HAP-1 (cell line): ENCODE measurements at regions not wholly inside any gene's neighbourhood (a gene's known extent, or its start where the extent isn't known, plus 50 kb on each side); places are given as distances from the start of the nearest gene placed in this dataset.

Source experiments
- DNase-seq, 2 experiments: peaks; one replicate each; pipeline ENCODE4 v3.0.0-alpha.2; 2016 to 2020; ENCODE audit warnings: low spot score in 2 of 2
- H3K27me3 ChIP-seq: fragments of 250-450 bp; sonication (Bioruptor Pico); 2 replicates; pipeline ENCODE4 v1.5.1; 2020; ENCODE audit warnings: low read depth, mild to moderate bottlenecking, moderate library complexity
- H3K36me3 ChIP-seq: fragments of 250-450 bp; sonication (Bioruptor Pico); replicated peaks from 2 replicates; pipeline ENCODE4 v1.5.1; 2020; ENCODE audit warnings: mild to moderate bottlenecking
- H3K4me1 ChIP-seq: fragments of 250-450 bp; sonication (Bioruptor Pico); 2 replicates; pipeline ENCODE4 v1.5.1; 2020; ENCODE audit warnings: mild to moderate bottlenecking
- H3K4me3 ChIP-seq: fragments of 250-450 bp; sonication (Bioruptor Pico); 2 replicates; pipeline ENCODE4 v1.5.1; 2020; ENCODE audit warnings: mild to moderate bottlenecking, moderate library complexity
- H3K9me3 ChIP-seq: fragments of 250-450 bp; sonication (Bioruptor Pico); 2 replicates; pipeline ENCODE4 v1.5.1; 2020; ENCODE audit warnings: mild to moderate bottlenecking, moderate library complexity
- in situ Hi-C: fragments of 300-500 bp; cut with MboI; formaldehyde crosslinking; loops from 3 replicates; pipeline ENCODE4 v1.14.3; 2020; ENCODE audit warnings: low sequenced_read_pairs, inconsistent platforms, mixed read lengths

DNA sequence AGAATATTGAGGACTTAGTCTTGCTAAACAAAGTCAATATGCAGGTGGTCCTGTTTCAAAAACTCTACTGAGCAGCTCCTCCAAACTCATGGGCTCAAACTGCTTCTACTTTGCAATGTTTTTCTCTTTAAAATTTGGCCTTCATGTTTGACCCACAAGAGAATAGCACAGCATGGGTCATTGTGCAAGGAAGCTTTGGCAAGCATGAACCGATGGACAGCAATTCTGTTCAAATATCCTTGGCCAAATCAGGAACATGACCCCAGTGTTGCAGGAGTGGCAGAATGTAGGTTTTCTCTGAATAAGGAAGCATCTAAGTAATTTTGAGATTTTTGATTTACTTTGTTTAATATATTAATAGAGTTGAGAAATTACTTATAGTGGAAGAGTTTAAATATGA lies 477.9 kb downstream of the KCNJ3 start:
- no peaks in the 10 kb centered on the region for H3K4me1 ChIP-seq
- in situ Hi-C loops = no loop called here
- DNase-seq = no peak

GRCh38 chr2:155169317-155169716 lies 470.8 kb downstream of the KCNJ3 start:
- in situ Hi-C loops = no loop called here
- Histone ChIP-seq H3K4me3 (no peak overlapping the region), H3K27me3 (no peaks in the 10 kb centered on the region), H3K9me3 (no peaks in the 10 kb centered on the region), H3K36me3 (no peaks in the 10 kb centered on the region), H3K4me1 (peaks cover under 1% of the 10 kb centered on the region; the same call in 1 of the 2 replicates)
- no peak for DNase-seq

More for the DNA sequence above, 477.9 kb downstream of the KCNJ3 start:
- no peaks in the 10 kb centered on the region for H3K9me3 ChIP-seq
- H3K27me3 ChIP-seq = no peaks in the 10 kb centered on the region
- H3K36me3 ChIP-seq = no peaks in the 10 kb centered on the region
- H3K4me3 ChIP-seq = no peak overlapping the region

GRCh38 chr2:155162494-155162893 lies 464.0 kb downstream of the KCNJ3 start:
- Histone ChIP-seq H3K4me3 (no peak overlapping the region), H3K4me1 (peaks cover 4% of the 10 kb centered on the region; the same call in 1 of the 2 replicates)
- in situ Hi-C loops = no loop called here

DNA sequence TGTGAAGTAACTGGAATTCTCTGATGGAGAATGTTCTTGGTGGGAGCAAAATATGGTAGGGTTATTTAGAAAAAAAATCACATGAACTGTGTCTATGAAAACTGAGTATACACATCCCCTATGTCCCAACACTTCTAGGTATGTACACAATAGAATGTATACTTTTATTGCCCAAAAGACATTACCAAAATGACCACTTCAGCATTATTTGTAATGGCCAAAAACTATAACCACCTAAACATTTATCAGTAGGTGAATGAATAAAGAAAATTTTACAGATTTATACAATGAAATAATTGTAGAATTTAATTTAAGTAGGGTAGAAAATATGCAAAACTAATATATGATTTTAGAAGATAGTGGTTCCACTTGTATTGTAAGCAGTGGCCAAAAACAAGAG lies 462.8 kb downstream of the KCNJ3 start:
- DNase-seq = no peak
- in situ Hi-C loops = no loop called here
- H3K4me3 ChIP-seq = no peak overlapping the region
- no peaks in the 10 kb centered on the region for H3K36me3 ChIP-seq
- no peaks in the 10 kb centered on the region for H3K27me3 ChIP-seq
- peaks cover 4% of the 10 kb centered on the region; the same call in 1 of the 2 replicates for H3K4me1 ChIP-seq
- H3K9me3 ChIP-seq = no peaks in the 10 kb centered on the region

More at GRCh38 chr2:155162494-155162893, 464.0 kb downstream of the KCNJ3 start:
- Histone ChIP-seq H3K9me3 (no peaks in the 10 kb centered on the region), H3K36me3 (no peaks in the 10 kb centered on the region), H3K27me3 (no peaks in the 10 kb centered on the region)
- DNase-seq = no peak

- Histone ChIP-seq H3K27me3 (no peaks in the 10 kb centered on the region), H3K4me1 (no peaks in the 10 kb centered on the region), H3K4me3 (no peak overlapping the region), H3K36me3 (no peaks in the 10 kb centered on the region), H3K9me3 (no peaks in the 10 kb centered on the region)
- no peak for DNase-seq
- in situ Hi-C loops = no loop called here
Observed at GRCh38 chr2:155157711-155158110, 459.2 kb downstream of the KCNJ3 start.

GRCh38 chr2:155157065-155157464 lies 458.6 kb downstream of the KCNJ3 start:
- H3K9me3 ChIP-seq = no peaks in the 10 kb centered on the region
- DNase-seq = no peak
- H3K4me3 ChIP-seq = no peak overlapping the region
- in situ Hi-C loops = no loop called here
- H3K4me1 ChIP-seq = no peaks in the 10 kb centered on the region
- H3K27me3 ChIP-seq = no peaks in the 10 kb centered on the region
- no peaks in the 10 kb centered on the region for H3K36me3 ChIP-seq

DNA sequence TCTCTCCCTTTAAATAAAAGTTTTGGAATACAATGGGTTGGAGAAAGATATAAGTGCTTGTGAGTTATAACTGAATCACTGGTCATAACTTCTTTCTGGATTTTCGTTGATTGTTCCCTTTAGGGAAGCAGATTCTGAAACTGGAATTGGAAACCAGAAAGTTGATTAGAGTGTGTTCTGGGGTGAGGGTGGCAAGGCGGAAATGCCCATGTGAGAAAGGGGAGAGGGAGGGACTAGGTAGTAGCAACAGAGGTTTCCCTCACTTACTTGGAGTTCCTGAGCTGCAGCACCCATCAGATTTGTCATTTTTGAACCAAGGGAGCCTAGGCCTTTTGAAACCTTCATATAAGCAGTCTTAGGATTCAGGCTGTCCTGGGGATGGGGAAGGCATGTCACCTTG lies 453.4 kb downstream of the KCNJ3 start:
- no peaks in the 10 kb centered on the region for H3K27me3 ChIP-seq
- H3K4me3 ChIP-seq = no peak overlapping the region
- no peaks in the 10 kb centered on the region for H3K4me1 ChIP-seq
- H3K36me3 ChIP-seq = no peaks in the 10 kb centered on the region
- in situ Hi-C loops = no loop called here
- H3K9me3 ChIP-seq = no peaks in the 10 kb centered on the region
- no peak for DNase-seq

DNA sequence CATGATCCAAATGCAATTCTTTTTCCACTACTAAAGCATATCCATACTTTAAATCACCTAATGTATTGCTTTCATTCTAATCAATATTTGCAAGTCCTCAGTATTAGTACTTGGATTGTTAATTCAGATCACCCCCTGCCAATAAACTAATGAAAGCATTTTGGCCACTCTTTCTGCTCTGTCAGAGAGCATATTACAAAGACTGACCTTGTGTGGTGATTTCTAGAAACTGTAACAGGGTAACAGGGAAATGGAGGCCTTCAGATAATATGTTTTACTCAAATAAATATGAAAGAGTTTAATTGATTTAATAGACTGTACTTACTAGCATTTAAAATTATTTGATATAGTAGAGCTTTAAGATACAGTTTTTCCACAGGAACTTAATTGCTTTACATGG lies 453.0 kb downstream of the KCNJ3 start:
- no peaks in the 10 kb centered on the region for H3K9me3 ChIP-seq
- in situ Hi-C loops = no loop called here
- H3K36me3 ChIP-seq = no peaks in the 10 kb centered on the region
- H3K4me1 ChIP-seq = no peaks in the 10 kb centered on the region
- no peaks in the 10 kb centered on the region for H3K27me3 ChIP-seq
- no peak for DNase-seq
- no peak overlapping the region for H3K4me3 ChIP-seq

GRCh38 chr2:155145758-155146229 lies 447.3 kb downstream of the KCNJ3 start:
- Histone ChIP-seq H3K9me3 (no peaks in the 10 kb centered on the region), H3K4me1 (no peaks in the 10 kb centered on the region), H3K4me3 (no peak overlapping the region), H3K36me3 (no peaks in the 10 kb centered on the region), H3K27me3 (no peaks in the 10 kb centered on the region)
- in situ Hi-C loops = no loop called here
- no peak for DNase-seq

GRCh38 chr2:155141418-155141817 lies 442.9 kb downstream of the KCNJ3 start:
- in situ Hi-C loops = no loop called here
- Histone ChIP-seq H3K27me3 (no peaks in the 10 kb centered on the region), H3K4me1 (no peaks in the 10 kb centered on the region), H3K36me3 (no peaks in the 10 kb centered on the region), H3K9me3 (no peaks in the 10 kb centered on the region), H3K4me3 (no peak overlapping the region)
- DNase-seq = no peak

DNA sequence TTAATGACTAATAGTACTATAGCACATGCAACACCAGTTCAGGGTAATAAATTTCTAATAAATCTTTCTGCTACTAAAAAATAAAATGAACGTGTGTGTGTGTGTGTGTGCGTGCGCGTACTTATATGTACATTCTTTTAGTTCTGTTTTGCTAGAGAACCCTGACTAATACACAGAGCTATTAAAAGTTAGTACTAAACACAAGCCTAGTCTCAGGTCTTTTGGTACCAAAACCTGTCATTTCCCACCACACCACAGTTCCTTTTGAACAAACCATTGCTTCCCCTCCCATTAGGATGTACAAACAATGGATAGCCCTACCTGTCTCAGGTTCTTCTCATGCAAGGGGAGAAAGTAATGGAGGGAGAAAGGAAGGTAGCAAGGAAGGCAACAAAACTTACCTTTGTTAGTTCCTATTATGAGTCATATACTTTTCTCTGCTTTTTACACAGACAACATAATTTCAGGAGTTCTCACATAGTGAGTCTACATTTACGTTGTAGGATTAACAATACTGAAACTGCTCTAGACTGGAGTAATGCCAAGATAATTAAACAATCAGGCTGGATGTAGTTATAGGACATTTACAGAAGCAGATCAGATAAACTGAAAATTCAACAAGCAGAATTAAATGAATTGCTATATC lies 427.2 kb downstream of the KCNJ3 start:
- in situ Hi-C loops = no loop called here
- Histone ChIP-seq H3K4me1 (no peaks in the 10 kb centered on the region), H3K4me3 (no peak overlapping the region), H3K9me3 (no peaks in the 10 kb centered on the region; the same call in 1 of the 2 replicates), H3K27me3 (no peaks in the 10 kb centered on the region), H3K36me3 (no peaks in the 10 kb centered on the region)
- DNase-seq = no peak

GRCh38 chr2:155115846-155116245 lies 417.4 kb downstream of the KCNJ3 start:
- Histone ChIP-seq H3K27me3 (no peaks in the 10 kb centered on the region), H3K4me3 (no peak overlapping the region), H3K36me3 (no peaks in the 10 kb centered on the region), H3K9me3 (no peaks in the 10 kb centered on the region), H3K4me1 (no peaks in the 10 kb centered on the region)
- DNase-seq = no peak
- in situ Hi-C loops = no loop called here

- H3K4me3 ChIP-seq = no peak overlapping the region
- H3K4me1 ChIP-seq = no peaks in the 10 kb centered on the region
- no peak for DNase-seq
- H3K36me3 ChIP-seq = no peaks in the 10 kb centered on the region
- in situ Hi-C loops = no loop called here
- no peaks in the 10 kb centered on the region for H3K27me3 ChIP-seq
- H3K9me3 ChIP-seq = no peaks in the 10 kb centered on the region
Observed at GRCh38 chr2:155111070-155111469, 412.6 kb downstream of the KCNJ3 start.

- no peaks in the 10 kb centered on the region for H3K36me3 ChIP-seq
- H3K9me3 ChIP-seq = no peaks in the 10 kb centered on the region
- no peaks in the 10 kb centered on the region for H3K27me3 ChIP-seq
- in situ Hi-C loops = no loop called here
- H3K4me3 ChIP-seq = no peak overlapping the region
- no peaks in the 10 kb centered on the region for H3K4me1 ChIP-seq
- DNase-seq = no peak
Observed at GRCh38 chr2:155109527-155109926, 411.0 kb downstream of the KCNJ3 start.

DNA sequence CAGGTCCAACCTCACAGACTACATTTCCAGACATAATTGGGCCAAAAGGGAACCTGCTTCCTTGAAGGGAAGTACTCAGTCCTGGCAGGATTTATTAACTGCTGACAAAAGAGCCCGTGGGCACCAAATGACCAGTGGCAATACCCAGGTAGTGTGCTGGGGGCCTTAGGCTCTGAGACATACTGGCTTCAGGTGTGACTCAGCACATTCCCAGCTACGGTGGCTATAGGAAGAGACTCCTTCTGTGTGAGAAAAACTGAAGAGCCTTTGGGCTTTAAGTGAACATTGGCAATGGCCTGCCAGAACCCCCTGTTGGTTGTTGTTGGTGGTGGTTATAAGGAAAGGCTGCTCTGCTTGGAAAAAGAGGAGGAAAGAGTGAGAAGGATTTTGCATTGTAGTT lies 401.8 kb downstream of the KCNJ3 start:
- H3K9me3 ChIP-seq = no peaks in the 10 kb centered on the region; the same call in 1 of the 2 replicates
- no peaks in the 10 kb centered on the region for H3K27me3 ChIP-seq
- in situ Hi-C loops = no loop called here
- DNase-seq = no peak
- H3K4me1 ChIP-seq = no peaks in the 10 kb centered on the region
- H3K4me3 ChIP-seq = no peak overlapping the region
- no peaks in the 10 kb centered on the region for H3K36me3 ChIP-seq
